Neural progenitor cell (in vitro differentiated cells): ENCODE measurements at regions not wholly inside any gene's neighbourhood (a gene's known extent, or its start where the extent isn't known, plus 50 kb on each side); places are given as distances from the start of the nearest gene placed in this dataset.

Source experiments
- CTCF ChIP-seq: fragments of 200-600 bp; sonication (generic); IDR thresholded peaks from 2 replicates; pipeline ENCODE4 v1.5.1; 2017; ENCODE audit warnings: antibody characterized with exemption, mild to moderate bottlenecking
- EZH2phosphoT487 ChIP-seq: fragments of 200-600 bp; sonication (generic); IDR thresholded peaks from 2 replicates; pipeline ENCODE4 v1.6.1; 2017; ENCODE audit warnings: antibody characterized with exemption

- TF ChIP-seq CTCF = no peak
- TF ChIP-seq EZH2phosphoT487 = no peak
Measured at GRCh38 chr13:47114030-47114429, 217.2 kb upstream of the HTR2A start.
